GM19328 (cell line): ENCODE measurements at regions not wholly inside any gene's neighbourhood (a gene's known extent, or its start where the extent isn't known, plus 50 kb on each side); places are given as distances from the start of the nearest gene placed in this dataset.
"Not testable (repeated sequence)": the region's sequence is repeated elsewhere in the genome, so short reads cannot be mapped to it uniquely, and the experiment has no call there.

Experiments used
- ATAC-seq: cut with Tn5 transposase; IDR thresholded peaks from one replicate; pipeline ENCODE4 v1.9.1; 2021; ENCODE audit warnings: mild to moderate bottlenecking, moderate library complexity; ENCODE audit not compliant: unreplicated experiment

GRCh38 chrX:34406580-34406979 lies 250.5 kb downstream of the TMEM47 start:
- no peak for ATAC-seq

GRCh38 chrX:34404386-34405070 lies 252.6 kb downstream of the TMEM47 start:
- no peak for ATAC-seq

GRCh38 chrX:34401411-34401810 lies 255.7 kb downstream of the TMEM47 start:
- no peak for ATAC-seq

- no peak for ATAC-seq
Measured at GRCh38 chrX:34382416-34382815, 250.3 kb upstream of the FAM47A start.

- ATAC-seq = no peak
Measured at GRCh38 chrX:34381241-34381640, 249.1 kb upstream of the FAM47A start.

- ATAC-seq = no peak
Measured at GRCh38 chrX:34379891-34380290, 247.8 kb upstream of the FAM47A start.

- ATAC-seq = no peak
Measured at GRCh38 chrX:34377645-34378044, 245.5 kb upstream of the FAM47A start.

GRCh38 chrX:34371754-34372153 lies 239.6 kb upstream of the FAM47A start:
- no peak for ATAC-seq

GRCh38 chrX:34365471-34365870 lies 233.4 kb upstream of the FAM47A start:
- ATAC-seq = no peak

- no peak for ATAC-seq
Measured at GRCh38 chrX:34350561-34351335, 218.6 kb upstream of the FAM47A start.

- ATAC-seq = no peak
Measured at GRCh38 chrX:34343001-34343400, 210.9 kb upstream of the FAM47A start.

GRCh38 chrX:34341814-34342213 lies 209.7 kb upstream of the FAM47A start:
- no peak for ATAC-seq

GRCh38 chrX:34341258-34341657 lies 209.1 kb upstream of the FAM47A start:
- ATAC-seq = no peak

- ATAC-seq = no peak
Measured at GRCh38 chrX:34338046-34338445, 205.9 kb upstream of the FAM47A start.

- ATAC-seq = not testable (repeated sequence)
Measured at GRCh38 chrX:34335376-34335775, 203.3 kb upstream of the FAM47A start.

- no peak for ATAC-seq
Measured at GRCh38 chrX:34332334-34332733, 200.2 kb upstream of the FAM47A start.

- no peak for ATAC-seq
Measured at GRCh38 chrX:34325460-34325859, 193.3 kb upstream of the FAM47A start.

- ATAC-seq = not testable (repeated sequence)
Measured at GRCh38 chrX:34320424-34320823, 188.3 kb upstream of the FAM47A start.

GRCh38 chrX:34300871-34301270 lies 168.8 kb upstream of the FAM47A start:
- ATAC-seq = peak; percentile 65

- ATAC-seq = no peak
Measured at GRCh38 chrX:34299451-34299967, 167.4 kb upstream of the FAM47A start.

GRCh38 chrX:34294665-34295064 lies 162.6 kb upstream of the FAM47A start:
- no peak for ATAC-seq

GRCh38 chrX:34288782-34289181 lies 156.7 kb upstream of the FAM47A start:
- ATAC-seq = no peak
